ENCODE measurements at regions not wholly inside any gene's neighbourhood (a gene's known extent, or its start where the extent isn't known, plus 50 kb on each side); places are given as distances from the start of the nearest gene placed in this dataset.
"Not testable (repeated sequence)": the region's sequence is repeated elsewhere in the genome, so short reads cannot be mapped to it uniquely, and the experiment has no call there.

DNA sequence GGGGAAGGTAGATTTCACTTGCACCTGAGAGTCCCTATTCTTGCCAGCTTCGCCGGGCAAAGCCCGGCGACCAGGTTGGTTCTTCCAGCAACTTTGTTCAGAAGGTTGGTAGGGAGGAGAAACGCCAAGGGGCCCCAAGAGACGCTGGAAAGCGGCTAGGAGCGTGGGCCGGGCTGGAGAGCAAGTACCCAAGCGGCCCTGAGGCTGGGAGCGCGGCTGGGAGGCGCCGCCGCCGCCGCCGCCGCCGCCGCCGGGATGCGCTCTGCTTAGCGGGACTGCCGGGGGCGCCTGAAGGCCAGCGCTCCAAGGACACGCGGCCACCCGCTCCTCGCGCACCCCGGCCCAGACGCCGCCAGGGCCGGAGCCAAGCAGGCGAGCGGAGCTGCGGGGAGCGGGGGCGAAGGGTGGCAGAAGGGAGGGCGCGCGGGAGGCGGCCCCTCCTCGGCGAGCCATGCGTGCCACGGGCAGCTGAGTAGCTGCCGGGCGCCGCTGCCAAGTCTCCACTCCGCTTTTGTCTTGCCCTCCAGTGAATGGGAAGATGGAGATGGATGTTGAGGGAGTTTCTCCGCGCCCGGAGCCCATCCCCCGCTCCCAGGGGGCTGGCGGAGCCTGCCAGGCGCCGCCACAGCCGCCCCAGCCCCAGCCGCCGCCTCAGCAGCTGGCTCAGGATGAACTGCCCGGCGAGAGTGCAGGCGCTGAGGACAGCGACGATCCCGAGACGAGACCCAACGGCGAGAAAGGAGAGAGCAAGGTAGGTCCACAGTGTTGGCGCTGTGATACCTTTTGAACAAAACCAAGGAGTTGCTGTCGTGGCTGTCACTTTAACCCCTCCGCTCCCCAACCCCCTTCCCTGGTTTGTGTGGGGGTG lies 227.4 kb upstream of the AZI2 start:
- no peak for DNase-seq

DNA sequence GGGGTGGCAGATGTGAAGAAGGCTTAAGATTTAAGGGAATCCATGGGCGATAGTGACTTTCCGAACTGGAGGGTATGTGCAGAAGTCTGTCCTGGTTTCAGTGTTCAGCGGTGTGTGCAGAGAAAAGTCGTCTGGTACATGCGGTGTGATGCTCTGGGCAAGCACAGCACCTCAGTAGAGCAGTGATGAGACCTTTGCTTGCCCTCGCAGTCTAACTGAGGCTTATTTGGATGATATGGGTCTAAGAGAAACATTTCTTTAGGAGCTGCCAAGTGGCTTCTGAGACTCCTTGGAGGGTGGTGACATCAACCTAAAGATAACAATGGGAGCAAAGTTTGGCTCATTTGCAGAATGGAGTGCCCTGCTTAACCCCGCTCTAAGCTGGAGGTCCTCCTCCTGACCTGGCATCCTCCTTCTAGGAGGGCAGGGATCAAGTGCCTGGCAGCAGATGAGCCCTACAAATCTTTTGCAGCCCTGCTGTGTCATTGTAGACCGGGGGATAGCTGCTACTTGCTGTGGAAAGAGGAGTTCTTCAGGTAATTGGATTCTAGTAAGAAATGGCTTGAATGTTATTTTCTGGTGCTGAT lies 228.1 kb upstream of the AZI2 start:
- DNase-seq = no peak

DNA sequence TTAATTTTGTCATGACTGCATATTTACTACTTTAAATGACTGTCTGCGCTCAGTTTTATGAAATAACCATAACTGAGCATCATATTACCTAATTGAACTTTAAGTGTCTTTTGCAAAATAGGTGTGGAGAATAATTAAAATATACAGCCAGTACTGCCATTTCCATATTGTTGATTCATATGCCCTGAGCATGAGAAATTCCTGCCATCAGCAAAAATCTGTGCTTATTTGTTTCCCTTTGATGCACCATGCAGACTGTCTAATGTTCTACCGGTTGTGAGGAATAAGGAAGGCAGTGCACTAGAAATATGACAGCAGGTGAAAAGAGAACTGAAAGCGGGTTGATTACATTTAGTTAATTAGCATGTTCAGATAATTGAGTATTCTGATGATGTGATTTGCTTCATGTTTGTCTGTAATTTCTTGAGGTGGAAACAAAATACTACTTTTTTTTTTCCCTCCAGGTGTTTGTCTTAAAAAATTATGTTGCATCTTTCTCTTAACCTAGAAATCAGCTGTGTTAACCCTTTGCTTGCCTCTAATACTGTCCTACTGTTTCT lies 229.4 kb upstream of the AZI2 start:
- no peak for DNase-seq

DNA sequence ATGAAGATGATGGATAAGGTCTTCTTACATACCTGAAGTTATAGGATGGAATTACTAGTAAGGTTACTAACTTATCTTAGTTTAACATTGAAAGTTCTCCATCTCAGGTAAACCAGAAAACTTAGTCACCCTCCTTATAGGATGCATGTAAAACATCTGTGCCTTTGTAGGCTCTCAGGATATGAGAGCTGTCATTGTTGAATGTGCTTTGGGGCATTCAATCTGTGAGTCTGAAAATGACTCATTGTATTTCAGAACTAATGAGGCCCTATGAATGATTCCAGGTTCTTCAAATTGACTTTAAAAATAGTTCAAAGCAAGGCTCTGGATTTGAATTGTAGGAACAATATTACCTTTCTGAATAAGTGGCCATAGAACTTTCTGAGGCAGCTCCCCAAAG lies 237.7 kb upstream of the AZI2 start:
- DNase-seq = no peak

DNA sequence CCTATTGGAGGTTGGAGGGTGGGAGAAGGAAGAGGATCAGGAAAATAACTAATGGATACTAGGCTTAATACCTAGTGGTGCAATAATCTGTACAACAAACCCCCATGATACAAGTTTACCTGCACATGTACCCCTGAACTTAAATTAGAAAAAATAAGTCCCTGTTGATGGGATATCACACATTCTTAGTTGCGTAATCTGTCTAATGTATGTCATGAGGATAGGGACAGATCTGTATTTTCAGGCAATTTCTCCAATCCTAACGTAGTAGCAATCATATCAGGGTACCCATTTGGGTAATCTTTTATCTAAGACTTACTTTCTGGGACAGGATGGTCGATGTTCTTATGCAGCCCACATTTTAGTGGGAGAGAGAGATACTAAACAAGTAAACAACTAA lies 239.1 kb upstream of the AZI2 start:
- DNase-seq = no peak

DNA sequence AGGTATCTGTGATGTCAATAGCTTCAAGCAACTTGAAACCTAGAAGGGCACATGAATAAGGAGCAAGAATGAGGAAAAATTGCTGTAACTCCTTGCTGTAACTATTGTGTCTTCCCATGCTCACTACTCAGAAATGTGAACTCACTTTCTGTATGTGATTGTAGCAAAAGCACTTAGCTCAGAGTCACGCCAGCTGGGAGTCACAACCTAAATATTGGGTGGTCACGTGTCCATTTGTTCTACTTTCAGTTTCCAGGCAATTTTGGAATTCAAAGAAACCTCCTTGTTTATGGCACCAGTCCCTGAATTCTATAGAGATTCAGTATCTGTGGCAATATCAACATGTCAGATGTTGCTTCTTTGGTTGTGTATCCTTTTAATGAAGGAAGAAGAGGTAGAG lies 241.6 kb upstream of the AZI2 start:
- DNase-seq = no peak

DNA sequence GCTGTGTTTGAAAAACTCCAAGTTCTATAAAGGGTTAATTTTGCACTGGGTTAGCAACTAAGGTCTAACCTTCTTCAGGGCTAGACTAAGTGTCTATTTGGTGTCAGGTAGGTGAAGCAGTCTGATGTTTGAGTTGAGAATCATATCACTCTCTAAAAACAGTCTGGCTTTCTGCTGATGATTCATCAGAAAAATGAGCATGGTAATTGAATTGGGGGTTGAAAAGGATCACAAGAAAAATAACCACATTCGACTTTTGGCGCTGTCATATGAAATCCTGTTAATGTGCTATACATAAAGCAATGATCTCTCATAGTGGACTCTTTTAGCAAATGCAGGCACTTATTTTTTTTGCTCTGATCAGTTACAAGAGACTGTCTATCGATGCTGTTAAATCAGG lies 242.2 kb upstream of the AZI2 start:
- DNase-seq = no peak

DNA sequence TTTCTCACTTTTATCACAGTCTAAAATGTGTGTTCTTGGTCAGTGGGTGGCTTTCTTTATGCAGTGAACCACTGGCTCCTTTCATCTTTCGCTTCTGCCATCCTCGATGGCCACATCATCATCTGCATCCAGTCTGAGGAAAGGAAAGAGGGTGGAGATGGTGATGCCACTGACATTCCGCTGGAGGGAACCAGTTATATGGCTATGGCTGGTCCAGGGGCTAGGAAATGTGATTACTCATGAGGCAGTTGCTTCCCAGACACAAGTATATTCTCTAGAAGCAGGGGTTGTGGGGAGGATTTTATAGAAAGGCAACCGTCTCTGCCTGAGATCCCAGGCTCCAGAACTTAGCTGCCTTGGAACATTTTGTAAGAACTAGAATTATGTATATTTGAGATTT lies 246.7 kb upstream of the AZI2 start:
- DNase-seq = no peak

DNA sequence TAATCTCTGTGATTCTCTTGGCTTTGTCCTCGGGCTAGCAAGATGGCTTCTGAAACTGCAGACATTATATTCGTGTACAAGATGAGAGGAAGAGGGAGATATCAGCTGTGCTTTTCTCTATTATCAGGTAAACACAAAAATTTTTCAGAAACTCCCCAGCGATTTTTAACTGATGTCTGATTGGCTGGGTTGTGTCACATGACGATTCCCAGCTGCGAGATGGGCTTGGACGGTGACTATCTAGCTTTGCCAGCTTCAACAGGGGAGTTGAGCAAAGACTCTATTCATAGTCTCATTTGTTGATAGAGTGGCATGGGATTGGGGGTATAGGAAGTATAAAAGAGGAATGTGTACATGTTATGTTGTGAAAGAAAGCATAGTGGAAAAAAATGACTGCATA lies 248.8 kb upstream of the AZI2 start:
- no peak for DNase-seq

DNA sequence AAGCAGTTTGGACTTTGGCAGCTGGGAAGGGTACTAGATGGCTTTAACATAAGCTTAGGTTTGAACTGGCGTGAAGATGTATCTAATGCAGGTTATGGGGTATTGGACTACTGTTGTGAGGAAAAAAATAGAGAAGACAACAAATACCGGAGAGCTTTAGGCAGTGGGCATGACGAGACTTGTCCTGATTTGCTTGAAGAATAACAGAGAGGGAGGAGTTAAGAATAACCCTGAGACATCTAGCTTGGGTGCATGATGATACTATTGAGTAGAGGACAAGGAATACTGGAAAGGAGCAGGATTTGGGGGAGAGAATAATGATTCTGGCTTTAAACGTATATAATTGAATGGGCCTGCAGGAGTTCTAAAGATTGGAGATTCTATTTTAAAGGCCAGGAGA lies 249.5 kb upstream of the AZI2 start:
- no peak for DNase-seq

DNA sequence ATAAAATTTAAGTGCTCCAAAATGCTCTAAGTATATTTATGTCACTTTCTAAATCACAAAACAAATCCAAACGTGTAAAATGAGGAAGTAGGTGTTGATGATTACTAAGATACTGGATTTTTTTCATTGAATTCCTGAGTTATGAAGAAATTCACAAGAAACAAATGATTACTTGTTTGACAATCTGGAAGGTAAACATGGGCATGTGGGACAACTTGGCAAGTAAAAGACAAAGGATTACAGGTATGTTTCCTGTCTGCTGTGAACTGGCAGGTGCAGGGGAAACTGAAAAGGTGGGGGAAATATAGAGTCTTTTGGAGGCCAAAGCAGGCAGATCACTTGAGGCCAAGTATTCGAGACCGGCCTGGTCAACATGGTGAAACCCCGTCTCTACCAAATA lies 252.7 kb upstream of the AZI2 start:
- no peak for DNase-seq

DNA sequence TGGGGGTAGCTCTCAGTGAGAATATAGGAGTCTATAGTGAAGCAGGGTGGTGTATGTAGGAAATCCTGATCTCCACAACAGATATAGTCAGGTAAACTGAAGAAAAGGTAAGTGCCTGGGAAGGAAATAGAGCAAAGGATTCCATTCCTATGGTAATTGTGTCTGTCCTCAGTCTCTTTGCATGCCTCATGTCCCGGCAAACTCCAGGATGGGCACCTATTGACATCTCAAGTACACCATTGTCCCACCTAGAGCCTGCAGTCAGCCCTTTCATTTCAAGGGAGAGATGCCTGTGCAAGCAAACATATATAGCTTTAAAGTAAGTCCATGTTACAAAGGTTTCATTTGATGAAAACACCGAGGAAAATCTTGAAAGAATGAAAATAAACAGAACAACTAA lies 257.7 kb upstream of the AZI2 start:
- DNase-seq = no peak

DNA sequence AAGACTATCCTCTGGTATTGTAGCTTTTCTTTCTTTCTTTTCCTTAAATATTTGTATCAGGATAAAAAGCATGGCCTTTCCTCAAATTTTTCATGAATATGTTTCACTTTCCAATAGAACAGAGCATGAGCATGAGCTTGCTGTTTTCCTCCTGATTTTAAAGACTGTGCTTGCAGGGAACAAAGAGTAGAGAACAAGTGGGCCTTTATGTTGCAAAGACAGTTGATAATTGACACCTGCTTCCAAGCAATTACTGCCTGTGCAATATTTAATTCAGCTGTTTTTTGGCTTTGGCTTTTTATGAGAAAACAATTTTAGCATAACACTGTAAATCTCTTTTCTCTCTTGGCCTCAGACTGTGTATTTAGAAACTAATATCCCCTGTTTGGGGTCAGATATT lies 263.6 kb upstream of the AZI2 start:
- no peak for DNase-seq

DNA sequence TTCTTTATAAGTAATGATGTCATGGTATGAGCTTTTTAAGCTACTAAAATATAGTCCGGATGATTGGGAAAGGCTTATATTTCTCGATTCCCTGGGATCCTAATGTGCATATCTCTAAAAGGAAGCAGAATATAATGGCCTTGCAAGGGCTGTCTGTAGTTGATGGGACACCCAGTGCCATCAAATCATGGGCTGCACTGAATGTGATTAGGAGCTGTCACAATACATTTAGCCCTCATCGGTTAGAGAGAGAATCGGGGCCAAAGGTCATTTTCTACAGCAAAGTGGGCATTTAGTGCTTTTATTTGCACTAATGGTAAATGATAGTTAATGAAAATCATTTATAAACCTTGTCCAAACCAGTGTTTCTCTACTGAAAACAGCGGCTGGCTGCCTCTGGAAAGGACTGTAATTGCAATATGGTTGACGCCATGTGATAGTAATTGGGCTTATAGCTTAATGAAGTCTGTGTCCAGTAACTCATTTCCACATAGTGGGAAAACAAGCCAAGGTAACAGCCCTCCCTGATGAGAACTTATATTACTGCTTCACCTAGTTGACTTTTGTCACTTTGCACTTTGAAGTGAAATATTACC lies 265.0 kb upstream of the AZI2 start:
- DNase-seq = no peak

DNA sequence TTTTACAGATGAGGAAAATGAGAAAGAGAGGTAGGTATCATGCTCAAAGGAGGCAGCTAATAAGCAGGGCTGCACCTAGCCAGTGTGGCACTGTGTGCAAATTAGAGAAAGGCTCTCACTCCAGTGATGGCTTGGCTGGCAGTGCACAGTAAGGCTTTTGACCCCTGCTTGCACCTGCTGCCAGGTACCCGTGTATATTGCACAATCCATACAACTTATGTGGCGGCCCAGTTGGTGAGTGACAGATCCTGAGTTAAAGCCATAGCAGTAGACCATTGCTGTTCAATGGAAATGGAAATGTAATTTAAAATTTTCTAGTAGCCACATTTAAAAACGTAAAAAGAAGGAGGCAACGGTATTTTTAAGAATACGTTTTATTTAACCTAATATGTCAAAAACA lies 266.4 kb upstream of the AZI2 start:
- DNase-seq = no peak

DNA sequence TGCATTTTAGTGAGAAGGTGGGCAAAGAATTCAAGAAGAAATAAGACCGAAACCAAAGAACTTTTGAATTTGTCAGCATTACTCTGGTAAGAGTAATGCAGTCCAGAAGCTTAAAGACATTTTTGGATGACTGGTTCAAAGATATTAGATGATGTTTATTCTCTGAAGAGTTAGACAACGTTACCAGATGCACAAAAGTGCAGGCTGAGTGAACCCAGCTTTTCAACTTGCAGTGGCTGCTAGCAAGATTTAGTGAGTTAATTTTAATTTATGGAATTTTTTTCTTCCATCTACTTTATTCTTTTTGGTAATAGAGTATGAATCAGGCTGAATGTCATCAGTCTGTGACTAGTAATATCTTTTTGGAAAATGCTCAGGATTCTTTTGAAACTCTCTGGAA lies 267.3 kb upstream of the AZI2 start:
- no peak for DNase-seq

DNA sequence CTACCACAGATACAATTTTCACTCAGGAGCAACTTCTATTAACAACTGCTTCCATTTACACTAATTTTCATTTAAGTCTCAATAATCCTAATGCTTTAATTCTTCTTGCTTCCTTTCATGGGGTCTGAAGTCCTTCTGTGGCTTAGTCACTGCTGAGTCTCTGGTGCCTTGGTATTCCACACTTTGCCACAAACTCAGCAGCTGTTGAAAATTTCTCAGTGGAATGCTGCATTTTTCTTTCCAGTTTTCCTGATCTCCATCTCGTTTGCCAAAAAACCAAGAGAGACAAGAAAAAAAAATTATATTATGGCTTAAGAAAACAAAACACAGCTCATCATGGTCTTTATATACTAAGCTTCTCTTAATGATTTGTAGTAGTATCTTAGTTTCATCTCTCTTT lies 269.2 kb upstream of the AZI2 start:
- DNase-seq = no peak

DNA sequence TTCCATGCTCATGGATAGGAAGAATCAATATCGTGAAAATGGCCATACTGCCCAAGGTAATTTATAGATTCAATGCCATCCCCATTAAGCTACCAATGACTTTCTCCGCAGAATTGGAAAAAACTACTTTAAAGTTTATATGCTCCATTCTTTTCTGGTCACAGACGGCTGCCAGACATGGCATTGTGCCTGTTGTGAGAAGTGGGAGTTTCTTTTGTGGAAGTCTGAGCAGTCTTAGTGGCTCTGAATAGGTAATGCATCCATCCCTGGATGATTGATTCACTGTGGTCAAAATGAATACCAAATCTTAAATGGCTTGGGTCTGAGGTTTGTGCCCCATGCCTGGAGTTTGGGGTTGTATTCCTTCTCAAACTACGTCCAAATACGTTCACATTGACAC lies 274.5 kb upstream of the AZI2 start:
- DNase-seq = no peak

DNA sequence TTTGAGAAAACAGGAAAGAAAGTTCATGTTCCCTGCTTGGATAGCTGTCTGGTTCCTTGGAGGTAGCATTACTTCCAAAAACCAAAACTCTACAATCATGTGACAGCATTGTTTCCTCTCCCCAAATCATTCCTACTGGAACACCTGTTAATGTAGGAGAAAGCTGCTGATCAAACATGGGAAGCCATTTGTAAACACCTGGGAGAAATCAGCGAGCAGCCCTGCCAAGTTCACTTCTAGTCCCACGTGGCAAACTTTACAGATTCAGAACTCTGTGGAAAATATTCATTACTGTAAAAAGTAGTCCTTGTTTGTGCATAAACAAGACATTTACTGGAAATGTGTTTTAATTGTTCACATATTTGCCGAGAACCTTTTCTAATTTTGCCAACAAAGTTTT lies 275.5 kb upstream of the AZI2 start:
- DNase-seq = no peak

DNA sequence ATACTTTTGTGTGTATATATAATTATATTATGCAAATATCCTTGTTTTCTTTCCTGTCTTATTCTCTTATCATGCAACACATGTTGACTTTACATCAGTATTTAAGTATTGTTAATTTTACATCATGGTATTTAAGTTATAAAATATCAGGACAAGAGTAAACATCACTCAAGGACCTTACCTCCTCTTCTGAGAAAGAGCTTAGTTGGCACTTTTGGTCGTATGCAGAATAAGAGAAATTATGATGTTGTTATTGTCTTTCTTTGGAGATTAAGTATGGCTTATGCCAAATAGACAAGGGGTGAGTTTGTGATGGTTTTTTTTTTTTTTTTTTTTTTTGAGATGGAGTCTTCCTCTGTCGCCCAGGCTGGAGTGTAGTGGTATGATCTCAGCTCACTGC lies 279.2 kb upstream of the AZI2 start:
- DNase-seq = not testable (repeated sequence)

DNA sequence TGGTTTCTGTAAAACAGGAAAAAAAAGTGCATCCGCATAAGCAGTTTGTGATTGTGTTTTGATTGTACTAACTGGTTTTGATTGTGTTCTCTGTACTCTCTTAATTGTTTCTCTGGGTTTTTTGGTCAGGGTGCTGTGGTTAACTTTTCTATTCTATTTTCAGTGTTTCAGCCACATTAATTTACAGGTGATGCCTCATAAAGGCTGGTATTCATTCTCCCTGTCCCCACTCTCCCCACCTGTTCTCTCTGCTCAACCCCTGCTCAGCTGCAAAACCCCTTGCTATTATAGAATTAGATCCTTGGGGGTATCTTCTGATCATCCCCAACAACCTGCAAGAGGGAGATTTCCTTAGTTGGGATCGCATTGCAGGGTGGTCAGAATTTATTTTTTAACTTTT lies 285.4 kb upstream of the AZI2 start:
- no peak for DNase-seq

DNA sequence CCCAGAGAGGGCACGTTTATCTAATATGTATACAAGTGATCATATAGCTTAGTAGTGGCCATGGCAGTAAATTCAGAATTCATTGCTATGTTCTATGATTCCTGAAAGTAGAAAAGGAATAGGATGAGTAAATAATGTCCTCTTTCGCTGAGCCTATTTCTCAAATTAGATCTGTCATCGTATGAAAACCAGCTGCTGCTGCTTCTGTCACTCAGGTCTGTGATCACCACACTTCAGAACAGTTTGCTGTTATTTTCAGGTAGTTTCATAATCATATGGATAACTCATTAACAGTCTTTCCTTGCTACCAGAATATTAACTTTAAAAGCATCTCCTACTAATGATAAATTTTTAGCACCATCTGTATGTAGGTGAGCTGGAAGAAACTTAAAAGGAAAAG lies 289.1 kb upstream of the AZI2 start:
- DNase-seq = no peak

DNA sequence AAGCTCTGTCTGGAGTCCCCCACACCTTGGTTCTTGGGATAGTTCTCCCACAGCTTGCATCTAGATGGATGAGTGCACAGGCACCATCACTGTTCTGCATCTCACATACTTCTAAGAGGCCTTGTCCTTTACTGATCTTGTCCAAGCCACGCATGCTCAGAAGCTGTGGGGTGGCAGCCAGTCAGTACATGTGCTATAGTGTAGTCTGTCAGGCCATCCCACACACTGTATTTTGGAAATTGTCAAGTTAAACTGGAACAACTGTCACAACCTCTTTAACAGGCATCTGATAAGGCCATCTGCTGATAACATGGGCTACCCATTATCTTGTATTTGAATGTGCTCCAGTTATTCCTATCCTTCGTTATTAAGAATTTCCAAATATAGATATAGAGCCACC lies 296.5 kb upstream of the AZI2 start:
- DNase-seq = no peak

DNA sequence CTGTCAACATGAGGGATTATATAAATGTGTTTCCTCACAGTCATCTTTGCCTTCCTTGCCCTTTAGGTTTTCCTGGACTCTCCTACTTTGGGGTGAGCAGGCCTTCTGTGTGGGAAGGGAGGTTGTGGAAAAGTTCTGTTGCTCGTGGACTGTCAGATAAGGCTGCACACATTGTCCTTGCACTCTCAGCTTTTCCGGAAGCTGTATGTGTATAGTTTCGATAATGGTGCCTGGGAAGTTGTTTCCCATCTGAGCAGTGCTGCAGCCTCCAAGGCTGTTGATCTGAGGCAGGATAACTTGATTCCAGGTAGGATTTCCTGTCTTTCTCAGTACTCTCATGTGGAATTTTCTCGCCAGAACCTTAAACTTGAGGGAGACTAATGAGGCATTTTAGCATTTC lies 297.8 kb upstream of the AZI2 start:
- DNase-seq = no peak
